HCT116 (cell line): ENCODE measurements at regions not wholly inside any gene's neighbourhood (a gene's known extent, or its start where the extent isn't known, plus 50 kb on each side); places are given as distances from the start of the nearest gene placed in this dataset.

Experiments used
- ATAC-seq: fragments of 200-7000 bp; cut with Tn5 transposase; 2 replicates; pipeline ENCODE4 v1.9.1; 2020; ENCODE audit warnings: mild to moderate bottlenecking, moderate library complexity
- BruUV-seq: library from RNA; stranded (reverse); fragments of 400-500 nt; replicated peaks from 2 replicates; lab custom pipeline; 2021; lab: Mats Ljungman, UMichigan
- CTCF ChIA-PET: fragments of 300-600 bp; sonication (Branson Sonifier 250); formaldehyde crosslinking; loops from one replicate; lab custom pipeline; 2021; ENCODE audit warnings: antibody characterized with exemption; lab: Charles Lee
- POLR2A ChIA-PET: fragments of 300-600, 350-600 bp; sonication (Branson Sonifier 250); formaldehyde crosslinking; loops from one replicate; lab custom pipeline; 2021; ENCODE audit warnings: antibody characterized with exemption; lab: Charles Lee
- RAD21 ChIA-PET, 2 experiments: fragments of 300-600 bp; sonication (Branson Sonifier 250); formaldehyde crosslinking; loops; one replicate each; lab custom pipeline; 2023; ENCODE audit warnings: low total read pairs in 2 of 2; ENCODE audit not compliant: uncharacterized antibody in 2 of 2, unreplicated experiment in 2 of 2, low non-redundant PET in 1 of 2; lab: Charles Lee
- DNase-seq: peaks from one replicate; pipeline ENCODE4 v3.0.0-alpha.2; 2010; ENCODE audit warnings: low read depth, low spot score
- H2AFZ ChIP-seq: fragments of 200-600 bp; shearing (Covaris generic), sonication (generic); 2 replicates; pipeline ENCODE4 v1.6.1; 2017; ENCODE audit warnings: low read depth, mixed run types, mixed read lengths, antibody characterized with exemption, low read length; ENCODE audit not compliant: poor library complexity, severe bottlenecking
- H3K27ac ChIP-seq: 2 replicates; pipeline ENCODE4 v1.5.1; 2012; ENCODE audit warnings: low read depth, low read length
- H3K27me3 ChIP-seq: fragments of 200-600 bp; sonication (generic); 2 replicates; pipeline ENCODE4 v1.6.1; 2016; ENCODE audit warnings: mixed run types, low read length, mixed read lengths; ENCODE audit not compliant: insufficient read depth
- H3K36me3 ChIP-seq, 2 experiments: fragments of 200-500 bp in 1 of 2; fragments of 200-600 bp in 1 of 2; sonication (Bioruptor generic) in 1 of 2; sonication (generic) in 1 of 2; 2 replicates each; pipeline versions ENCODE4 v1.5.1 to v1.6.1; 2014 to 2016; ENCODE audit warnings: low read length in 2 of 2, inconsistent platforms in 1 of 2, mixed read lengths in 1 of 2, mixed run types in 1 of 2; ENCODE audit not compliant: insufficient read depth in 2 of 2, control insufficient read depth in 1 of 2
- H3K4me1 ChIP-seq, 2 experiments: fragments of 200-600 bp in 1 of 2; sonication (generic) in 1 of 2; 2 replicates each; pipeline versions ENCODE4 v1.5.1 to v1.6.1; 2012 to 2017; ENCODE audit warnings: low read length in 2 of 2, inconsistent platforms in 1 of 2, mild to moderate bottlenecking in 1 of 2, mixed read lengths in 1 of 2, mixed run types in 1 of 2, moderate library complexity in 1 of 2; ENCODE audit not compliant: insufficient read depth in 2 of 2, control insufficient read depth in 1 of 2
- H3K4me2 ChIP-seq: fragments of 200-600 bp; sonication (generic); 2 replicates; pipeline ENCODE4 v1.6.1; 2017; ENCODE audit warnings: mixed run types, low read length, mixed read lengths
- H3K4me3 ChIP-seq, 2 experiments: fragments of 200-600 bp in 1 of 2; sonication (generic) in 1 of 2; replicated peaks in 1 of 2; 2 replicates each; pipeline ENCODE4 v1.5.1; 2011 to 2016; ENCODE audit warnings: low read length in 2 of 2, control low read depth in 1 of 2, low read depth in 1 of 2, mild to moderate bottlenecking in 1 of 2, mixed read lengths in 1 of 2, mixed run types in 1 of 2
- H3K79me2 ChIP-seq: fragments of 200-600 bp; sonication (generic); 2 replicates; pipeline ENCODE4 v1.6.1; 2017; ENCODE audit warnings: mild to moderate bottlenecking, mixed run types, low read length, moderate library complexity, mixed read lengths; ENCODE audit not compliant: insufficient read depth
- H3K9ac ChIP-seq: fragments of 200-600 bp; sonication (generic); 2 replicates; pipeline ENCODE4 v1.6.1; 2016; ENCODE audit warnings: low read length, mixed read lengths
- H3K9me2 ChIP-seq: fragments of 200-600 bp; sonication (generic), shearing (Covaris generic); 2 replicates; pipeline ENCODE4 v1.6.1; 2017; ENCODE audit warnings: mixed run types, mild to moderate bottlenecking, moderate library complexity; ENCODE audit not compliant: insufficient read depth
- H3K9me3 ChIP-seq, 2 experiments: fragments of 200-500 bp in 1 of 2; fragments of 200-600 bp in 1 of 2; sonication (Bioruptor generic) in 1 of 2; sonication (generic) in 1 of 2; 2 replicates each; pipeline ENCODE4 v1.6.1; 2014 to 2017; ENCODE audit warnings: low read length in 2 of 2, mixed read lengths in 2 of 2, inconsistent platforms in 1 of 2, low read depth in 1 of 2, mild to moderate bottlenecking in 1 of 2, mixed run types in 1 of 2, moderate library complexity in 1 of 2; ENCODE audit not compliant: control insufficient read depth in 1 of 2, insufficient read depth in 1 of 2
- H4K20me1 ChIP-seq: fragments of 200-600 bp; sonication (generic), shearing (Covaris generic); 2 replicates; pipeline ENCODE4 v1.6.1; 2017; ENCODE audit warnings: mixed run types, mild to moderate bottlenecking, moderate library complexity; ENCODE audit not compliant: insufficient read depth
- CBX3 ChIP-seq: IDR thresholded peaks from 2 replicates; pipeline ENCODE4 v1.6.1; 2012; ENCODE audit warnings: low read depth
- CEBPB ChIP-seq: IDR thresholded peaks from 2 replicates; pipeline ENCODE4 v1.6.1; 2012; ENCODE audit warnings: low read depth
- EGR1 ChIP-seq: IDR thresholded peaks from 2 replicates; pipeline ENCODE4 v1.6.1; 2012; ENCODE audit warnings: low read depth
- ELF1 ChIP-seq: IDR thresholded peaks from 2 replicates; pipeline ENCODE4 v1.6.1; 2012; ENCODE audit warnings: low read depth, borderline replicate concordance
- EZH2 ChIP-seq: fragments of 200-600 bp; sonication (generic); IDR thresholded peaks from 2 replicates; pipeline ENCODE4 v1.6.1; 2017; ENCODE audit warnings: antibody characterized with exemption, mixed run types
- EZH2phosphoT487 ChIP-seq: fragments of 200-600 bp; IDR thresholded peaks from 2 replicates; pipeline ENCODE4 v1.6.1; 2018; ENCODE audit warnings: antibody characterized with exemption, borderline replicate concordance
- FOSL1 ChIP-seq: IDR thresholded peaks from 2 replicates; pipeline ENCODE4 v1.6.1; 2012; ENCODE audit warnings: low read depth
- JUND ChIP-seq: IDR thresholded peaks from 2 replicates; pipeline ENCODE4 v1.6.1; 2012
- POLR2A ChIP-seq: IDR thresholded peaks from 2 replicates; pipeline ENCODE4 v1.7.0; 2011; ENCODE audit warnings: borderline replicate concordance; ENCODE audit not compliant: insufficient read depth, insufficient read length; ENCODE audit errors: extremely low read depth
- POLR2AphosphoS5 ChIP-seq: IDR thresholded peaks from 2 replicates; pipeline ENCODE4 v1.6.1; 2011; ENCODE audit warnings: mild to moderate bottlenecking, low read depth, low read length, moderate library complexity
- RAD21 ChIP-seq: IDR thresholded peaks from 2 replicates; pipeline ENCODE4 v1.6.1; 2012; ENCODE audit warnings: low read depth, mild to moderate bottlenecking
- SIN3A ChIP-seq: IDR thresholded peaks from 2 replicates; pipeline ENCODE4 v1.6.1; 2012; ENCODE audit warnings: low read depth
- SP1 ChIP-seq: IDR thresholded peaks from 2 replicates; pipeline ENCODE4 v1.6.1; 2012; ENCODE audit warnings: low read depth
- SRF ChIP-seq: IDR thresholded peaks from 2 replicates; pipeline ENCODE4 v1.6.1; 2012; ENCODE audit warnings: low read depth
- TCF7L2 ChIP-seq: IDR thresholded peaks from 2 replicates; pipeline ENCODE4 v1.7.0; 2011; ENCODE audit warnings: borderline replicate concordance, inconsistent platforms; ENCODE audit not compliant: insufficient read depth, insufficient read length; ENCODE audit errors: extremely low read depth
- ZFX ChIP-seq: fragments of 450-650 bp; IDR thresholded peaks from 2 replicates; pipeline ENCODE4 v1.6.1; 2017
- ZNF274 ChIP-seq: fragments of 200-500 bp; sonication (Bioruptor generic); IDR thresholded peaks from 2 replicates; pipeline ENCODE4 v1.6.1; 2014; ENCODE audit warnings: mild to moderate bottlenecking, low read depth, low read length, inconsistent platforms
- intact Hi-C: fragments of 100-400 bp; cut with micrococcal nuclease; formaldehyde crosslinking; loops from 2 replicates; pipeline ENCODE4 v1.10.0; 2022
- TF ChIP-seq, protein P1 (sequence below): IDR thresholded peaks from 2 replicates; pipeline ENCODE4 v1.6.1; 2012
- TF ChIP-seq, protein P2 (sequence below): IDR thresholded peaks from 2 replicates; pipeline ENCODE4 v1.6.1; 2012

DNA sequence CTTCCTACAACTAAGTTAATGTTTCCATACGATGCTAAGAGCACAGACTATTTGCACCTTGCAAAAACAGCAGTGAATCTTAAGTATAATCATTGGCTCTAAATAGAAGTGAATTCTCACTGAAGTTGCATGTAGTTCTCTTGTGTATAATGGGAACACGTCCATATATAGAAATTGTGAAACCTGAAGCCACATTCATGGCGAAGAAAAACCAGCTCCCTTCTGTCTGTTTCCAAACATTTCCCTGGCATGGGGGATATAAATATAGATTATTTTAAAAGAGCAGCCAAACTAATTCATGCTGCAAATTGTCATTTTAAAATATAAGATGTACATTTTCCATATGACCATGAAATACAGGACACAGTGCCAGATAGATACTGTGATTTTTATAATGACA, 71.1 kb downstream of the TRAM1L1 start:
- CTCF ChIA-PET, result no interaction called here
- no peaks in the 10 kb centered on the region for H3K79me2 ChIP-seq
- no peak overlapping the region for H3K4me3 ChIP-seq
- no peaks in the 10 kb centered on the region for H3K4me1 ChIP-seq
- intact Hi-C loops, result no loop called here
- BruUV-seq, result no TSS peak
- no peaks in the 10 kb centered on the region for H3K27me3 ChIP-seq
- H2AFZ ChIP-seq, result no peak overlapping the region
- H3K27ac ChIP-seq, result no peak overlapping the region
- no peak for ATAC-seq
- H3K9ac ChIP-seq, result no peak overlapping the region
- TF ChIP-seq SP1 (no peak), EGR1 (no peak), EZH2phosphoT487 (no peak), EZH2 (no peak), ZNF274 (no peak), RAD21 (no peak), CEBPB (no peak), CBX3 (no peak), POLR2AphosphoS5 (no peak), ELF1 (no peak), JUND (no peak), POLR2A (no peak), ZFX (no peak), SRF (no peak), TCF7L2 (no peak), SIN3A (no peak), FOSL1 (no peak)
- TF ChIP-seq, protein P1, sequence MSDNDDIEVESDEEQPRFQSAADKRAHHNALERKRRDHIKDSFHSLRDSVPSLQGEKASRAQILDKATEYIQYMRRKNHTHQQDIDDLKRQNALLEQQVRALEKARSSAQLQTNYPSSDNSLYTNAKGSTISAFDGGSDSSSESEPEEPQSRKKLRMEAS, result no peak
- TF ChIP-seq, protein P2, sequence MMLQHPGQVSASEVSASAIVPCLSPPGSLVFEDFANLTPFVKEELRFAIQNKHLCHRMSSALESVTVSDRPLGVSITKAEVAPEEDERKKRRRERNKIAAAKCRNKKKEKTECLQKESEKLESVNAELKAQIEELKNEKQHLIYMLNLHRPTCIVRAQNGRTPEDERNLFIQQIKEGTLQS, result no peak
- TF ChIP-seq, all 23 proteins: peak for 0
- ChIA-PET POLR2A (no interaction called here), RAD21 (no interaction called here)
- H3K9me3 ChIP-seq, result no peaks in the 10 kb centered on the region
- H3K4me2 ChIP-seq, result no peak overlapping the region
- H4K20me1 ChIP-seq, result no peaks in the 10 kb centered on the region
- H3K9me2 ChIP-seq, result no peaks in the 10 kb centered on the region
- no peak for DNase-seq
- no peaks in the 10 kb centered on the region for H3K36me3 ChIP-seq
